ENCODE measurements at regions not wholly inside any gene's neighbourhood (a gene's known extent, or its start where the extent isn't known, plus 50 kb on each side); places are given as distances from the start of the nearest gene placed in this dataset.

GRCh38 chr2:5444854-5445253 lies 247.3 kb upstream of the SOX11 start:
- no peak for TF ChIP-seq SUZ12 (IDR thresholded peaks at IDR 0.05; ENCODE audit: extremely low read depth, insufficient read depth, insufficient read length)
- TF ChIP-seq ZNF274 (IDR thresholded peaks at IDR 0.05; ENCODE audit: low read depth, low read length) = no peak
- no peak for TF ChIP-seq YY1 (IDR thresholded peaks at IDR 0.05; ENCODE audit: insufficient read depth, insufficient read length)
